GM12891 (cell line): ENCODE measurements at regions not wholly inside any gene's neighbourhood (a gene's known extent, or its start where the extent isn't known, plus 50 kb on each side); places are given as distances from the start of the nearest gene placed in this dataset.

Experiments used
- POLR2AphosphoS5 ChIP-seq: IDR thresholded peaks from 2 replicates; pipeline ENCODE4 v1.6.1; 2011; ENCODE audit warnings: low read depth, low read length, control low read depth
- POU2F2 ChIP-seq: IDR thresholded peaks from 2 replicates; pipeline ENCODE4 v1.6.1; 2011; ENCODE audit warnings: low read depth, mild to moderate bottlenecking, control low read depth, low read length, moderate library complexity
- TAF1 ChIP-seq: IDR thresholded peaks from 2 replicates; pipeline ENCODE4 v1.6.1; 2011; ENCODE audit warnings: low read depth, low read length, control low read depth

GRCh38 chr5:114912189-114912920 lies 257.4 kb downstream of the TRIM36 start:
- TF ChIP-seq POU2F2 (no peak), POLR2AphosphoS5 (no peak), TAF1 (no peak)
